ENCODE measurements at regions not wholly inside any gene's neighbourhood (a gene's known extent, or its start where the extent isn't known, plus 50 kb on each side); places are given as distances from the start of the nearest gene placed in this dataset.

DNA sequence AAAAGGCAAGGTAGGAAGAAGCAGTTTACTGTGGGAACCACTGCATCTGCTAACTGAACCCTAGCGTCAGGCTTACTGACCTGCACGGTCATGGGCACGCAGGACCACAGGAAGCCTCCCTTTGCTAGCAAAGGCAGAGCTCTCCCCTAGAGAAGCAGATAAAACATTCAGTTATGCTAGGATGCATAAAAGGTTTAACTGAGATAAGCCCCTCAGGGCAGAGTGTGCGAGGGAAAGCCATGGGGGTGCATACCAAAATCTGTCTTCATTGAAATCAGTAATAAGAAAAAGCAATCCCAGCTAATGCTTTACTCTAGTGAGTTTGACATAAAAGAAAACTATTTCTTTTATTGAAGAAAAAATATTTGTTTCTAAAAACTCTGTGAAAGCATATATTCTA is 2403.7 kb upstream of the C9orf72 start:
- Histone ChIP-seq H2BK15ac (ENCODE audit: low read depth, poor library complexity, severe bottlenecking) (no peak overlapping the region), H3K23ac (ENCODE audit: low read length in 2 of 2) (no peak overlapping the region), H3K4ac (ENCODE audit: low read depth in 1 of 2, low read length in 2 of 2) (no peak overlapping the region), H2BK5ac (ENCODE audit: low read depth, low read length, poor library complexity, severe bottlenecking) (no peak overlapping the region), H3K4me3 (ENCODE audit: insufficient read depth in 1 of 2, low read depth in 1 of 2, low read length in 2 of 2) (no peak overlapping the region), H3K14ac (ENCODE audit: low read length in 2 of 2) (peak overlapping the region in 1 of 2 experiments; percentile 48), H4K8ac (ENCODE audit: low read length) (no peak overlapping the region), H4K91ac (ENCODE audit: low read length) (no peak overlapping the region), H2AFZ (ENCODE audit: low read depth, low read length) (no peak overlapping the region), H3K18ac (ENCODE audit: low read depth in 1 of 2, low read length in 2 of 2) (no peak overlapping the region), H3K36me3 (ENCODE audit: control insufficient read depth in 1 of 2, insufficient read depth in 2 of 2, low read depth in 1 of 2, low read length in 2 of 2) (no peaks in the 10 kb centered on the region), H3K27ac (ENCODE audit: low read length, poor library complexity, severe bottlenecking) (no peak overlapping the region), H3K79me1 (replicated peaks; ENCODE audit: low read length, poor library complexity, severe bottlenecking) (no peaks in the 10 kb centered on the region), H2BK120ac (ENCODE audit: low read depth, low read length) (no peak overlapping the region), H2AK5ac (ENCODE audit: low read length, severe bottlenecking) (no peak overlapping the region), H3K27me3 (ENCODE audit: control insufficient read depth in 1 of 2, insufficient read depth in 1 of 2, low read length in 2 of 2) (no peaks in the 10 kb centered on the region), H3K4me1 (ENCODE audit: control insufficient read depth, insufficient read depth, low read depth, low read length) (no peaks in the 10 kb centered on the region), H3K9me3 (ENCODE audit: control insufficient read depth, low read length) (no peaks in the 10 kb centered on the region), H2BK12ac (ENCODE audit: low read length in 2 of 2) (no peak overlapping the region), H3K4me2 (ENCODE audit: low read length, poor library complexity, severe bottlenecking) (no peak overlapping the region), H3K9ac (ENCODE audit: low read length) (no peak overlapping the region)
- DNase-seq: no peak
- WGBS: 77% methylated on average over 3 of the region's 4 CpGs

DNA sequence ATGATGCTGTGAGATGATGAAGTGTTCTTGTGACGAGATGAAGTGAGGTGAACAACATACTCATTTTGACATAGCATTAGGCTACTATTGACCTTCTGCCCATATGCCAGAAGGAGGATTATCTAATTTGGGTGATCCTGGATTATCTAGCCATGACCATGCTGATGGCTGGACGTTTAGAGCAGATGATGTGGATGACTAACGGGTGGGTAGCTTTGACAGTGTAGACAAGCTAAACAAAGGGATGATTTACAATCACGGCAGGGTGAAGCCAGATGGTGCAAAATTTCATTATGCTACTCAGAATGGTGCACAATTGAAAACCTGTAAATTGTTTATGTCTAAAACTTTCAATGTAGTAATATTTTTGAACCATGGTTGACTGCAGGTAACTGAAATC is 2403.4 kb upstream of the ACO1 start:
- Histone ChIP-seq H2AFZ (ENCODE audit: low read depth, low read length) (no peak overlapping the region), H3K9me3 (ENCODE audit: control insufficient read depth, low read length) (no peaks in the 10 kb centered on the region), H3K4me3 (ENCODE audit: insufficient read depth in 1 of 2, low read depth in 1 of 2, low read length in 2 of 2) (no peak overlapping the region), H3K4ac (ENCODE audit: low read depth in 1 of 2, low read length in 2 of 2) (no peak overlapping the region), H2BK15ac (ENCODE audit: low read depth, poor library complexity, severe bottlenecking) (no peak overlapping the region), H3K36me3 (ENCODE audit: control insufficient read depth in 1 of 2, insufficient read depth in 2 of 2, low read depth in 1 of 2, low read length in 2 of 2) (no peaks in the 10 kb centered on the region), H2BK120ac (ENCODE audit: low read depth, low read length) (no peak overlapping the region), H3K79me1 (replicated peaks; ENCODE audit: low read length, poor library complexity, severe bottlenecking) (no peaks in the 10 kb centered on the region), H2BK5ac (ENCODE audit: low read depth, low read length, poor library complexity, severe bottlenecking) (no peak overlapping the region), H4K91ac (ENCODE audit: low read length) (no peak overlapping the region), H3K4me1 (ENCODE audit: control insufficient read depth, insufficient read depth, low read depth, low read length) (no peaks in the 10 kb centered on the region), H4K8ac (ENCODE audit: low read length) (no peak overlapping the region), H3K9ac (ENCODE audit: low read length) (no peak overlapping the region), H2AK5ac (ENCODE audit: low read length, severe bottlenecking) (no peak overlapping the region), H3K14ac (ENCODE audit: low read length in 2 of 2) (no peak overlapping the region), H3K18ac (ENCODE audit: low read depth in 1 of 2, low read length in 2 of 2) (no peak overlapping the region), H3K4me2 (ENCODE audit: low read length, poor library complexity, severe bottlenecking) (no peak overlapping the region), H3K23ac (ENCODE audit: low read length in 2 of 2) (no peak overlapping the region), H2BK12ac (ENCODE audit: low read length in 2 of 2) (no peak overlapping the region), H3K27me3 (ENCODE audit: control insufficient read depth in 1 of 2, insufficient read depth in 1 of 2, low read length in 2 of 2) (no peaks in the 10 kb centered on the region), H3K27ac (ENCODE audit: low read length, poor library complexity, severe bottlenecking) (no peak overlapping the region)
- WGBS: 61% methylated on average over 3 of the region's 4 CpGs
- no peak for DNase-seq

DNA sequence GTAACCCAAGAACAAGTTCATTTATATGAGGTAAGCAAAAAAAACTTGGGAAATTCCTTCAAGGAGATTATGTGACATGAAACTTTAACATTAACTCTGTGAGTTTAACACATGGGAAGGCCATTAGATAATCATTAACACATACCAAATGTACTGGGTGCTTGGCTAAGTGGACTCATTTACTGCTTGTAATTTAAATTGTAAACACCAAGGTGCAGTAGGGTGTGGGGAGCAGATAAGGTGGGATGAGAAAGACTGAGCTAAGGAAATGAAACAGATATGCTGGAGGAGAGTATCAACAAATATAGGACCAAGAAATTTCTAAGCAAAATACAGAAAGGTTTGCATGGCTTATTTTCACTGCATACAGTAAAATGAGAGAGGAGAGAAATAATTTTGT is 2384.8 kb upstream of the ACO1 start:
- Histone ChIP-seq H3K4ac (ENCODE audit: low read depth in 1 of 2, low read length in 2 of 2) (no peak overlapping the region), H4K8ac (ENCODE audit: low read length) (no peak overlapping the region), H2BK15ac (ENCODE audit: low read depth, poor library complexity, severe bottlenecking) (no peak overlapping the region), H2BK120ac (ENCODE audit: low read depth, low read length) (no peak overlapping the region), H3K9ac (ENCODE audit: low read length) (no peak overlapping the region), H2AK5ac (ENCODE audit: low read length, severe bottlenecking) (no peak overlapping the region), H3K14ac (ENCODE audit: low read length in 2 of 2) (no peak overlapping the region), H3K27ac (ENCODE audit: low read length, poor library complexity, severe bottlenecking) (no peak overlapping the region), H3K36me3 (ENCODE audit: control insufficient read depth in 1 of 2, insufficient read depth in 2 of 2, low read depth in 1 of 2, low read length in 2 of 2) (no peaks in the 10 kb centered on the region), H3K4me3 (ENCODE audit: insufficient read depth in 1 of 2, low read depth in 1 of 2, low read length in 2 of 2) (no peak overlapping the region), H3K23ac (ENCODE audit: low read length in 2 of 2) (no peak overlapping the region), H2BK5ac (ENCODE audit: low read depth, low read length, poor library complexity, severe bottlenecking) (no peak overlapping the region), H2BK12ac (ENCODE audit: low read length in 2 of 2) (no peak overlapping the region), H3K4me2 (ENCODE audit: low read length, poor library complexity, severe bottlenecking) (no peak overlapping the region), H2AFZ (ENCODE audit: low read depth, low read length) (no peak overlapping the region), H3K4me1 (ENCODE audit: control insufficient read depth, insufficient read depth, low read depth, low read length) (peaks cover 10% of the 10 kb centered on the region), H4K91ac (ENCODE audit: low read length) (no peak overlapping the region), H3K18ac (ENCODE audit: low read depth in 1 of 2, low read length in 2 of 2) (no peak overlapping the region), H3K79me1 (replicated peaks; ENCODE audit: low read length, poor library complexity, severe bottlenecking) (no peaks in the 10 kb centered on the region), H3K9me3 (ENCODE audit: control insufficient read depth, low read length) (no peaks in the 10 kb centered on the region), H3K27me3 (ENCODE audit: control insufficient read depth in 1 of 2, insufficient read depth in 1 of 2, low read length in 2 of 2) (no peaks in the 10 kb centered on the region)
- no peak for DNase-seq

DNA sequence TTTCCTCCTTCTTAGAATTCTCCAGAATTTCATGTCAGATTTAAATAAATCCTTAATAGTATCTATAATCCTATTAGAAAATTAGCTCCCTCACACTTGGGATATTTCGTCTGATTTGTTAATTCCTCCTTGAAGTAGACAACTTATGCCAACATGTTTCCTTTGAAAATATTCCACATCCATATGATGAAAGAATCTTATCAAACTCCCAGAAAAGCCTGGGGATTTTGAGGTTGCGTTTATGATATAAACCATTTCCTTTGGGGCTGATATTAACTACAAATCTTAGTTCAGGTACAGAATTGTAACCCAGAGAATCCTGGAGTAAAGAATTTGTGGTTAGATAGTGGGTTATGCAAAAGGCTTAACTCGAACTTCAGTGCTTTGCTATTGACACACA is 2373.8 kb upstream of the ACO1 start:
- 85% methylated on average over 2 of the region's 3 CpGs for WGBS
- Histone ChIP-seq H3K79me1 (replicated peaks; ENCODE audit: low read length, poor library complexity, severe bottlenecking) (no peaks in the 10 kb centered on the region), H3K4ac (ENCODE audit: low read depth in 1 of 2, low read length in 2 of 2) (no peak overlapping the region)

More for the DNA sequence above, 2373.8 kb upstream of the ACO1 start:
- no peak overlapping the region for H2AFZ ChIP-seq (ENCODE audit: low read depth, low read length)
- H4K8ac ChIP-seq (ENCODE audit: low read length): no peak overlapping the region
- H3K18ac ChIP-seq (ENCODE audit: low read depth in 1 of 2, low read length in 2 of 2): no peak overlapping the region
- H2BK15ac ChIP-seq (ENCODE audit: low read depth, poor library complexity, severe bottlenecking): no peak overlapping the region
- no peak overlapping the region for H2BK5ac ChIP-seq (ENCODE audit: low read depth, low read length, poor library complexity, severe bottlenecking)
- H3K14ac ChIP-seq (ENCODE audit: low read length in 2 of 2): no peak overlapping the region
- no peak overlapping the region for H3K23ac ChIP-seq (ENCODE audit: low read length in 2 of 2)
- no peak overlapping the region for H3K4me3 ChIP-seq (ENCODE audit: insufficient read depth in 1 of 2, low read depth in 1 of 2, low read length in 2 of 2)
- H2AK5ac ChIP-seq (ENCODE audit: low read length, severe bottlenecking): no peak overlapping the region
- no peak overlapping the region for H2BK120ac ChIP-seq (ENCODE audit: low read depth, low read length)
- no peak overlapping the region for H3K27ac ChIP-seq (ENCODE audit: low read length, poor library complexity, severe bottlenecking)
- no peak overlapping the region for H3K9ac ChIP-seq (ENCODE audit: low read length)
- no peak overlapping the region for H4K91ac ChIP-seq (ENCODE audit: low read length)
- no peak overlapping the region for H3K4me2 ChIP-seq (ENCODE audit: low read length, poor library complexity, severe bottlenecking)
- H3K27me3 ChIP-seq (ENCODE audit: control insufficient read depth in 1 of 2, insufficient read depth in 1 of 2, low read length in 2 of 2): no peaks in the 10 kb centered on the region
- H3K4me1 ChIP-seq (ENCODE audit: control insufficient read depth, insufficient read depth, low read depth, low read length): no peaks in the 10 kb centered on the region
- DNase-seq: no peak
- H3K36me3 ChIP-seq (ENCODE audit: control insufficient read depth in 1 of 2, insufficient read depth in 2 of 2, low read depth in 1 of 2, low read length in 2 of 2): no peaks in the 10 kb centered on the region
- no peaks in the 10 kb centered on the region for H3K9me3 ChIP-seq (ENCODE audit: control insufficient read depth, low read length)
- H2BK12ac ChIP-seq (ENCODE audit: low read length in 2 of 2): no peak overlapping the region
